Tibial nerve (tissue), 4 donors: ENCODE measurements at regions not wholly inside any gene's neighbourhood (a gene's known extent, or its start where the extent isn't known, plus 50 kb on each side); places are given as distances from the start of the nearest gene placed in this dataset.
"Not testable (repeated sequence)": the region's sequence is repeated elsewhere in the genome, so short reads cannot be mapped to it uniquely, and the experiment has no call there.

Experiments
- DNase-seq, 2 donors: peaks; one replicate each; pipeline ENCODE4 v3.0.0-alpha.2; 2019; ENCODE audit warnings: low spot score in 2 of 2
- H3K27ac ChIP-seq, 4 donors: fragments of 200-600 bp; sonication (generic) in 3 of 4; one replicate each; pipeline ENCODE4 v1.5.1; 2017 to 2019; ENCODE audit warnings: mild to moderate bottlenecking in 1 of 4
- H3K27me3 ChIP-seq, 2 donors: fragments of 200-600 bp; sonication (generic) in 1 of 2; one replicate each; pipeline versions ENCODE4 v1.5.1 to v1.6.0; 2017 to 2019
- H3K36me3 ChIP-seq, 3 donors: fragments of 200-600 bp; sonication (generic); one replicate each; pipeline ENCODE4 v1.5.1; 2018 to 2019
- H3K4me1 ChIP-seq, 4 donors: fragments of 200-600 bp; sonication (generic) in 3 of 4; one replicate each; pipeline ENCODE4 v1.5.1; 2017 to 2019
- H3K4me3 ChIP-seq, 4 donors: fragments of 200-600 bp; sonication (generic) in 3 of 4; one replicate each; pipeline ENCODE4 v1.5.1; 2017 to 2019; ENCODE audit warnings: mild to moderate bottlenecking in 1 of 4, moderate library complexity in 1 of 4
- H3K9me3 ChIP-seq, 4 donors: fragments of 200-600 bp; sonication (generic) in 3 of 4; one replicate each; pipeline ENCODE4 v1.5.1; 2017 to 2019
- CTCF ChIP-seq, 5 experiments: fragments of 200-600 bp in 3 of 5; fragments of 450-650 bp in 2 of 5; sonication (generic) in 3 of 5; IDR thresholded peaks; one replicate each; pipeline ENCODE4 v1.5.1; 2016 to 2019; ENCODE audit warnings: antibody characterized with exemption in 5 of 5, mild to moderate bottlenecking in 3 of 5, moderate library complexity in 2 of 5
- EP300 ChIP-seq, 2 donors: sonication (generic); formaldehyde crosslinking; IDR thresholded peaks; one replicate each; pipeline ENCODE4 v1.6.1; 2017; ENCODE audit warnings: antibody characterized with exemption in 2 of 2, mild to moderate bottlenecking in 1 of 2
- POLR2A ChIP-seq, 2 donors: fragments of 450-650 bp; IDR thresholded peaks; one replicate each; pipeline ENCODE4 v1.6.1; 2017; ENCODE audit warnings: antibody characterized with exemption in 2 of 2, mild to moderate bottlenecking in 2 of 2, moderate library complexity in 2 of 2
- WGBS, 2 donors: methylation state at CpG; one replicate each; pipeline ENCODE4 v1.1.5; 2018; 5-methylcytosine and 5-hydroxymethylcytosine counted together

- H3K36me3 ChIP-seq = no peaks in the 10 kb centered on the region
- no peak overlapping the region for H3K4me3 ChIP-seq
- no peaks in the 10 kb centered on the region for H3K4me1 ChIP-seq
- H3K9me3 ChIP-seq = peaks cover 0 to 6% (median 0%) of the 10 kb centered on the region in 4 donors
- H3K27ac ChIP-seq = no peak overlapping the region
- TF ChIP-seq EP300 (IDR thresholded peaks at IDR 0.05) (no peak), POLR2A (IDR thresholded peaks at IDR 0.05) (no peak), CTCF (IDR thresholded peaks at IDR 0.05) (no peak)
- no peak for DNase-seq
- no peaks in the 10 kb centered on the region for H3K27me3 ChIP-seq
Measured at GRCh38 chr5:120808606-120809005, 344.5 kb downstream of the PRR16 start.

- no peak for TF ChIP-seq EP300 (IDR thresholded peaks at IDR 0.05)
- no peak for TF ChIP-seq POLR2A (IDR thresholded peaks at IDR 0.05)
- no peak for TF ChIP-seq CTCF (IDR thresholded peaks at IDR 0.05)
- H3K9me3 ChIP-seq = peaks cover 0 to 17% (median 0%) of the 10 kb centered on the region in 4 donors
- WGBS, 2 donors = 91 to 93% methylated on average over 2 of the region's 2 CpGs
Measured at GRCh38 chr5:120813551-120813950, 349.5 kb downstream of the PRR16 start.

GRCh38 chr5:120817044-120817985, 353.2 kb downstream of the PRR16 start:
- no peak for DNase-seq
- no peaks in the 10 kb centered on the region for H3K4me1 ChIP-seq
- 90 to 93% methylated on average over 9 to 12 of the region's 12 CpGs for WGBS, 2 donors
- TF ChIP-seq POLR2A (IDR thresholded peaks at IDR 0.05) (no peak), EP300 (IDR thresholded peaks at IDR 0.05) (no peak), CTCF (IDR thresholded peaks at IDR 0.05) (no peak)
- H3K36me3 ChIP-seq = no peaks in the 10 kb centered on the region
- H3K27me3 ChIP-seq = no peaks in the 10 kb centered on the region
- H3K27ac ChIP-seq = no peak overlapping the region
- H3K4me3 ChIP-seq = no peak overlapping the region
- H3K9me3 ChIP-seq = peaks cover 0 to 17% (median 0%) of the 10 kb centered on the region in 4 donors

More at GRCh38 chr5:120813551-120813950, 349.5 kb downstream of the PRR16 start:
- no peak for DNase-seq
- Histone ChIP-seq H3K27ac (no peak overlapping the region), H3K4me3 (no peak overlapping the region), H3K4me1 (no peaks in the 10 kb centered on the region), H3K27me3 (no peaks in the 10 kb centered on the region), H3K36me3 (no peaks in the 10 kb centered on the region)

- no peak for TF ChIP-seq POLR2A (IDR thresholded peaks at IDR 0.05)
- TF ChIP-seq CTCF (IDR thresholded peaks at IDR 0.05) = no peak
- no peak for TF ChIP-seq EP300 (IDR thresholded peaks at IDR 0.05)
- Histone ChIP-seq H3K9me3 (peaks cover 0 to 11% (median 0%) of the 10 kb centered on the region in 4 donors), H3K27ac (no peak overlapping the region), H3K4me3 (no peak overlapping the region), H3K4me1 (no peaks in the 10 kb centered on the region), H3K36me3 (no peaks in the 10 kb centered on the region), H3K27me3 (no peaks in the 10 kb centered on the region)
- DNase-seq = no peak
- 92 to 95% methylated on average over 6 of the region's 6 CpGs for WGBS, 2 donors
Measured at GRCh38 chr5:120818128-120818527, 354.0 kb downstream of the PRR16 start.

GRCh38 chr5:120823328-120823727, 359.2 kb downstream of the PRR16 start:
- Histone ChIP-seq H3K36me3 (no peaks in the 10 kb centered on the region), H3K9me3 (no peaks in the 10 kb centered on the region), H3K4me3 (no peak overlapping the region), H3K27ac (no peak overlapping the region), H3K27me3 (no peaks in the 10 kb centered on the region), H3K4me1 (no peaks in the 10 kb centered on the region)
- WGBS, 2 donors = 83 to 86% methylated on average over 1 of the region's 1 CpG
- DNase-seq = no peak
- TF ChIP-seq POLR2A (IDR thresholded peaks at IDR 0.05) = no peak
- no peak for TF ChIP-seq EP300 (IDR thresholded peaks at IDR 0.05)
- no peak for TF ChIP-seq CTCF (IDR thresholded peaks at IDR 0.05)

GRCh38 chr5:120831646-120832045, 367.5 kb downstream of the PRR16 start:
- H3K36me3 ChIP-seq, H3K27me3 ChIP-seq, H3K9me3 ChIP-seq, H3K4me3 ChIP-seq, DNase-seq, H3K4me1 ChIP-seq, H3K27ac ChIP-seq: not testable (repeated sequence)
- 86 to 91% methylated on average over 12 to 13 of the region's 13 CpGs for WGBS, 2 donors
